GM19452 (cell line): ENCODE measurements at regions not wholly inside any gene's neighbourhood (a gene's known extent, or its start where the extent isn't known, plus 50 kb on each side); places are given as distances from the start of the nearest gene placed in this dataset.

Source experiments
- ATAC-seq: cut with Tn5 transposase; IDR thresholded peaks from one replicate; pipeline ENCODE4 v1.9.1; 2021; ENCODE audit not compliant: unreplicated experiment

DNA sequence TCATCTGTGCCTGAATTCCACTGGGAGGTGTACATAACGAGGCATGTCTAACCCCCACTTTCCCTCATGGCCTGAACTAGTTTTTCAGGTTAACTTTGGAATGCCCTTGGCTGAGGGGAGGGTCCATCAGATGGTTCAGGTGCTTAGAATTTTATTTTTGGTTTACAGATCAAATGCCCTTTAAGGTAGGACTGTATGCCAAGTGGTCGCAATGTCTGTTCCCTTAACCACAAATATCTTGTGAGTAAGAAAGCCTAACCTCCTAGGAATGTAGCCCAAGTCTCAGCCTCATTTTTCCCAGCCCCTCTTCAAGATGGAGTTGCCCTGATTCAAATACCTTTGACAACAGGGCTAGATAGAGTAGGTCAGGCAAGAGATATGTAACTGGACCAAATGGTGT is 78.4 kb downstream of the RNASET2 start:
- ATAC-seq = no peak

DNA sequence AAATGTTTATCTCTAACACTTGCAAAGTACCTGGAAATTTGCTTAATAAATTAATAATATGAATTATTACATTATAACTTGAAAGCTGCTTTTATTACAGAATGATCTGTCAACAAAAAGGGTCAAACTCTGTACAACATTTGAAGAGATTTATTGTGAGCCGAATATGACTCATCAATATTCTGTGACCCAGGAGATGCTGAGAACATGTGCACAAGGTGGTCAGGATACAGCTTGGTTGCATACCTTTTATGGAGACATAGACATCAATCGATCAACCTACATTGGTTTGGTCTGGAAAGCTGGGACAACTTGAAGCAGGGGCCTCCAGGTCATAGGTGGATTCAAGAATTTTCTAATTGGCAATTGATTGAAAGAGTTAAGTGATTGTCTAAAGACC is 79.0 kb downstream of the RNASET2 start:
- no peak for ATAC-seq

DNA sequence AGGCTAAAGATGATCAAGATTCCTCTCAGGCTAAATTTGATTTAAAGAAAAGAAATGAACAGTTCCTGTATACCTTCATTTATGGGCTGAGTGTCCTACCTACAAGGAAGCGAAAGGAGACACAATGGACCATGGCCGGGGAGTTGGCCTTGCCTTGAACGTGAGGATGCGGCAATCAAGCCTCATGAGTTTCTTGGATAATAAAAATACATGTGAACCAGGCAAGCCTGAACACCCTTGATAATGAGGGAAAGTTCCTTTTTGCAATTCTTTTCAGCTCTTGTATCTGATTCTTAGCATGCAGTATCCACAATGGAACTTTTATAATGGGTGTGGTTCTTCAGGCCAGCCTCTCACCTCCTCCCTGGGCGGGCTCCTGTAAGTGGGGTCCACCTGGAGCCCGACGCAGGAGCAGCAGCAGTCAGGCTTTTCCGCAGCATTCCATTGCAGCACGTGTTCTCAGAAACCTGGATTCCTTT is 83.8 kb downstream of the RNASET2 start:
- ATAC-seq = no peak

DNA sequence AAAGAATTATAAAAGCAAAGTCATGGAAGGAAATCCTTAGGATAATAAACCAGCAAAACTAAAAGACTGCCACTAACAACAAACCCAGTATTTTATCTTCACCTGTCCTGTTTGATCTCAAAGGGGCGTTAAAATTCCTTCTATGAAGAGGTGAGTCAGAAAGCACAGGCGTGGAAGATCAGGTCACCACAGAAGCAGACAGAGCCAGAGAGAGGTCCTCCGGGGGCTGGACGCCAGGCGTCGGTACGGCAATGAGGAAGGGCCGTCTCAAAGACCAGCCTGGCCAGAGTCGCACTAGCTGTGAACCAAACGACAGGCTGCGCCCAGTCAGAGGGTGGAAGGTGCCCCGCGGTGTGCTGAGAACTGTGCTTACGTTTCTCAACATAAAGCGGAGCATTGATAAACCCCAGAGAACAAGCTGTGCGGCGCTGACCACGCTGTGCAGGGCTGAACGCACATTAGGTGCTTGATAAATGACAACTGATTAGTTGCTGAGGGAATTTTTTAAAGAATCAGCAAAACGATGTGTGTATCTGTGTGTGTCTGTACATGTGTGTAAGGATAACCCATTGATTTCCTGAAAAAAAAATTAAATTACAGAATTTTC is 85.6 kb downstream of the RNASET2 start:
- no peak for ATAC-seq

DNA sequence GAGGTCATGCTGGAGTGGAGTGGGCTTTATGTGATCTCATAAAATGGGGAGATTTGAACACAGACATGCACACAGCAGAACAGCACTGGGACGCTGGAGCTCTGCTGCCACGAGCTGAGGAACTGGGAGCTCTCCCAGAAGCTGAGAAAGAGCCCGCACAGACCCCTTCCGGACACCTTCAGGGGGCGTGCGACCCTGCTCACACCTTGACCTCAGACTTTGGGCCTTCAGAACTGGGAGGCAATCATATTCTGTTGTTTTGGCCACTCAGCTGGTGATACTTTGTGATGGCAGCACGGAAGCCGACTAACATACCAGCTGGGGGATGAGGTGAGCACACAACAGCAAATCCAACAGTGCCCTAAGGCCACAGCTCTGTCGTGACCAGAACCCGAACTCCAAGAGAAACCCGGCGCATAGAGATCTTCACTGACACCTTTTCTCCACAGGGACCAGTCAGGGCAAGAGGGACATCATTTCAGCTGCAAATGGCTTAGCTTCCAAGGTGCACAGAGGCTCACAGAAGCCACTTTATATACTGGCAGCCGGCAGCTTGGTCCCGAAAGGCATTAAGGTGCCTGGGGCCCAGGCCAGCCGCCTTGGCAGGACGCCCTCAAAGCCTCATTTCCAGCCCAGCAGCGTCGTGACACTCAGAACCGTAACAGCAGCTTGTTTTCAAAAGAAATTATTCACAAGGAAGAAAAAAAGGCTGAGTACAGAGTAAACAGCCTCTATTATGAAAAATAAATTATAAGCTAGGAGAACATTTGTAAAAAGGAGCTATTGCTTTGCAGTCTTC is 89.3 kb downstream of the RNASET2 start:
- no peak for ATAC-seq

DNA sequence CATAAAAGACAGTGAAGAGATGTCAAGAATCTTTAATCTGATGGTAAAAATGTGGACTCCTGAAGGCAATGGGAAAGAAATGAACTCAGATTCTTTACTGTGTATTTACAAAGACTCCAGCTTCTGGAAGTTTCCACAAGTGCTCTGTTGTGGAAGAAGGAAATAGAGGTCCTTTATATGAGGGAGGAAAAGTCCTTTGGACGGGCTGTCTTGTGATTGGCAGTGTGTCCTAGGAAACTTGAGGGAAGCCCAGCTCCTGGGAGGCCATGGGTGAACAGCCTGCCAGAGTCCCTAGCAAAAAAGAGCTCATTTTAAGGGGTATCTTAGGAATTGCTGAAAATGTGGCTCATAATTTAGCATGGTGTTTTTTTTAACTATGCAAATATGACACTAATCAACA is 92.0 kb downstream of the RNASET2 start:
- ATAC-seq = no peak

DNA sequence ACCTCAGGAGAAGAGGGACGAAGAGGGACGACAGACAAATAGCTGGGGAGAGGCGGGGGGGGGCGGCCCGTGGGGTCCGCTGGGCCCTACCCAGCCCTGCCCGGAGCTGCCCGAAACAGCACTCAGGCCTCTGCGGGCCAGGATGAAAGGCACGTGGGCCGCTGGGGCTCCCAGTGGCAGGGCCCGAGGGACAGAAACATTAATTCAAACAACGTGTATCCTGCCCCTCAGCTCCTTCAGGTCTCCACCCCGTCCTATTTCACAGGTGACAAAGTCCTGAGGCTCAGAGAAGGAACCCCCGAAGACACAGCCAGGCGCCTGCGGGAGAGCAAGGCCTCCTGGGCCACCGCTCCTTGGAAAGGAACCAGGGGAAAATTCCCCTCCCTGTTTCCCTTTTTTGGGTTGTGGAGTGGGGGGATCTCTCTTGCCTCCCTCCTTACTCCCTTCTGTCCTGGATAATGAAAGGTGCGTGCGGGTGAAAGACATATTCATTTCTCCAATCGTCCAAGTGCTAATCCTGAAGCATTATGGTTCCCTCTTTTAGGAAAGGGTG is 93.3 kb downstream of the RNASET2 start:
- peak; percentile 35 for ATAC-seq

DNA sequence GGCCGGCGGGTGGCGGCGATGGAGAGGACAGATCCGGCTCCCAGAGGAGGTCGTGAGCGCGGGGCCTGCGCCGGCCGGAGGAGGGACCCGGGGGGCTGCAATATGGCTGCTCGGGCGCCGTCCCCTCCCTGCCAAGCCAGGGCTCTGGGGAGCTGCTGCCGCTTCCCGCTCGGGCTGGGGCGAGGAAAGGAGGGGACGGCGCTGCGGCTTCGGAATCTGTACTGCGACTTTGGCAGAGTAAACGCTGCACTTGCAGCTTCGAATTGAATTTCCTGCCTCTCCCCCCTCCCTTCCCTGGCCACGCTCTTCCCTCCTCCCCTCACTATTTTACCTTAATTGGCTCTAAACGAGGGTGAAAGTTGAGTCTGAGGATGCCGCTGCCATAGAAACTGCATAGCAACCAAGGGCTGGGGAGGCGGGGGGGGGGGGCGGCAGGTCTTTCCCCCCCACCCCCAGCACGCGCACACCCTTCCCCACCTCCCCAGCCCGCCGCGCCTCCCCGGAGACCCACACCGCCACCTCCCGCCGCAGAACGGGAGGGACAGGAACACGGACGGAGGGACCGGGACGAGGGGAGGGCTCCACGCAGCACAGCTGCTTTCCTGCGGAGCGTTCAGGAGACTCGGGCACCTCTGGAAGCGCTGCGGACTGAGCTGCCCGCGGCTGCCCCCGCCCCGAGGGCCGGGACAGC is 93.9 kb downstream of the RNASET2 start:
- peak; percentile 53 for ATAC-seq

DNA sequence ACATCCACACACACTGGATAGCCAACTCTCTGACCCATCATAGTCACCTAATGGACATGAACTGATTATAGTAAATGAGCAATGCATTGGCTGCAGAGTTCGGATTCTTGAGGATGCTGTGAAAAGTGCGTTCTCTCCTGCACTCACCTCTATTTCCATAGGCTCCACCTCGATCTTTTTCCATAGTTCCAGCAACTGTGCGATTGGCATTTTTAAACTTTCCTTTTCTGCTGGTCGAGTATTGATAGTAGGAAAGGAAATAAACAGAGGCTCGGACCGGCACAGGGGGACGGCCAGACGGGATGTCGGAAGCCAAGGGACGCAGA is 94.4 kb downstream of the RNASET2 start:
- ATAC-seq = no peak

DNA sequence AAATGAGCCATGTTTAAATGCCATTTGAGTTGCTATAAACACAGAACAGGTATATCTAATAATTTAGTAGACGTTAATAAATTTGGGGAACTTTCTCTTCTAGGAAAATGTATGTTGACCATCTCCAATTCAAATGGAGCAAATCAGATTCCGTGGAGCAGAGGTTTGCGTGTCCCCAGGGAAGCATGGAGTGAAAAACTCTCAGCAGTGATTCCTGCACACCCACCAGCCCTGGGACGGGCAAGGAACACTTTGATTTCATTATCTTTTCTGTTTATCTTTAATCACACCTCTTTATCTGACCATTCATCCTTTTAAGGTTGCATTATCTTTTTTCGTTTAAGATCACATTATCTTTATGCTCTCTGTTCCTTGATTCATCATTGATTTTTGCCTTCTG is 95.0 kb downstream of the RNASET2 start:
- no peak for ATAC-seq

DNA sequence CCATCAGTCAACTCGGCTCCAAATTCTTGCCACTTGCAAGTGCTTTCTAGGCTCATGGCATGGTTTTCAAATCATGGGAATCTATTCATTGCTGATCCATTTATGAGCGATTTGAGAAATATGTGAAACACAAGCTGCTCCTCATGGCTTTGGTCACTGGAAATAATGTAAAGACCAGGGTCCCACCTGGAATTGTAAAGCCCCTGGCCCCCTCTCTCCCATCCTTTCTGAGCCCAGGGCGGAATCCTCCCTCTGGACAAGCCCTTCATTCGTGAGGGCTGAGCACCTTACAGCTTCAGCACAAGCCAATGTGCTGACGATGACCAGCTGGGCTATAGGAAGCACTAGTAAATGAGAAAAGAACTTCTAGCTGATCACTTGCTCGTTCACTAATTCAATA is 96.0 kb downstream of the RNASET2 start:
- no peak for ATAC-seq

DNA sequence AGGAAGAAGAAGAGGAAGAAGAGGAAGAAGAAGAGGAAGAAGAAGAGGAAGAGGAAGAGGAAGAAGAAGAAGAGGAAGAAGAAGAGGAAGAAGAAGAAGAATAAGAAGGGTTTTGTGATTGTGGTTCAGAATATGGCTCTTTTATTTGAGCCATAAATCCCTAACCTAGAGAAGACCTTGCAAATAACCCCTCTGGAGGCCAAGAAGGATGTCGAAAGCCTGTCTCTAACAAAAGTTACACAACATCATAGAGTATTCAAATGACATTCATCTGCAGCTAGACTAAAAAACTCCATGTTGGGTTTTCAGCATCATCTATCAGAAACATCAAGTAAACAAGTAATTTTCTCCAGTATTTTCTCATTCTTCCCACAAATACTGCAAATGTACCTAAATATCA is 100.9 kb downstream of the RNASET2 start:
- no peak for ATAC-seq

DNA sequence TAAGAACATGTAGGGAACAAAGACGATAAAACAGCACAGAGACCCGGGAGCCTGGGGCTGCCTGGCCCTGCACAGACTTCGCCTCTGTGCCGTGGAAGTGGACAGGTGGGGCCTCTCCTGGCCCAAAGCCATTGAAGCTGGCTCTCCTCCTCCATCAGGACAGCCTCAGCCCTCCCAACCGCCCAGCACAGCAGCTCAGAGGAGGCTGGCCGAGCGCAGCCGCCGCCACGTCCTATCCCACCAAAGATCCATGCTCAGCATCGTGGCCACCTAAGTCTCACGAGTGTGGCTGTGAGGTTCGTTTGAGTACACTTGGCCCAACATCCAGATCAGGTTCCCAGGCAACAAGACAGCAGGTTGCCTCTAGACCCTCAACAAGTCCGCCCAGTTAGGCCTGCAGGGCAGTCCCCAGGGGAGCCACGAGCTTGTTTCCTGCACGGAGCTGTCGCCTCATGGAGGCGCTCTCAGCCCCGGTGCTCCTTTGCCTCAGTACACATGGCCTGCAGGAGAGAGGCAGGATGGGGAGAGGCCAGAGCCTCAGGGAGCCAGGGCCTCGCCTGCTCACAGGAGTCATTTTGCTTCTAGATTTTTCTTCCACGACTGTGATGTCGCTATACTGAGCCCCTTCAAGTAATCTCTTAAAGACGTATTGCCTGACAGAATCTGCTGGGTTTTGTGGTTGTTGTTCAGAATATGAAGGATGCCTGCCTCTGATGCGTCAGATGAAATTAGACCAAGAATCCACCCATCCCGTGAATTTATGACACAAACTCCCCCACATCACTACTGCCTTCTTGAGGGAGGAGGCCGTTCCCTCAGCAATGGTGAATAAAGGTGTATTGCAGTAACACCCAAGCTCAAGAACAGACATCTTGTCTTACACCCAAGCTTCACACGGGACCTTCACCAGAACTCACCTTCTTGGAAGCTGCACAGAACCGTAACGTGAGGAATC is 102.7 kb downstream of the RNASET2 start:
- no peak for ATAC-seq

DNA sequence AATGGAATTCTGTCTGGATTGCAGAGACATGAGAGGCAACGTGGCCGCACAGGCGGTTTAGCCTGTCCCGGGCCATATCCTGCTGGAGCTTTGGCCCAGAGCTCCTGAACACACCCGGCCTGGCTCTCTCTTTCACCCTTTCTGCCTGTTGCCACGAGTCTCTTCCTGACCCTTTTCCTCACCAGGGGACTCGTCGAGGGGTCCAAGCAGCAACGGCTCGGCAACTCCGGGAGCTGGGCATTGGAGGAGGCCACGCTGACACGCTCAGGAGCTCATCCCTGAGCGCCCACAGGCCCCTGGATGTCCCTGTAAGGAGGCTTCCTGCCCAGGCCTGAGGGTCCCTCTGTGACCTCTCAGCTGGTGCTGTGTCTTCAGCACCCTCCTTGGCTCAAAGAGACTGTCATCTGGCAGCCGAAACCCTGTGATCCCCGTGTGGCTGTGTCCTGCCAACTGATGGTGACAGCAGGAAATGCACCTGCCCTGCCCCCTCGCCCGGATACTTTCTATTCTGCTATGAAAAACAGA is 103.8 kb downstream of the RNASET2 start:
- ATAC-seq = no peak

DNA sequence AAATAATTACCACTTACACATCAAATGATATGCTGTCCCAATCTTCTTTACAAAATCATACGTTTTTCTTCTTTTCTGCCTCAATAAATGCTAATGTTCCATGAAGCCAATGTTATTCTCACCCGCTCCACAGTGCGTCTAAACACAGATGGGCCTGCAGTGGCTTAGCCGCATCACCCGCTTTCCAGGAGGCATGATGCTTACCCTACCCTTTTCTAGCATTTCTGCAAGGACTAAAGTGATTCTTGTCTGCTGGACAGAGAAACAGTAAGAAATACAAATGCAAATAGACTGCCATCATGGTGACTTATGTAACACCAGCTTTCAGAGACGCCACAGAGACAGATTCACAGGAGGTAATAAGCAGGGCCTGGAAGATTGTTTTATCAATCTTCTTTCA is 104.4 kb downstream of the RNASET2 start:
- ATAC-seq = no peak

DNA sequence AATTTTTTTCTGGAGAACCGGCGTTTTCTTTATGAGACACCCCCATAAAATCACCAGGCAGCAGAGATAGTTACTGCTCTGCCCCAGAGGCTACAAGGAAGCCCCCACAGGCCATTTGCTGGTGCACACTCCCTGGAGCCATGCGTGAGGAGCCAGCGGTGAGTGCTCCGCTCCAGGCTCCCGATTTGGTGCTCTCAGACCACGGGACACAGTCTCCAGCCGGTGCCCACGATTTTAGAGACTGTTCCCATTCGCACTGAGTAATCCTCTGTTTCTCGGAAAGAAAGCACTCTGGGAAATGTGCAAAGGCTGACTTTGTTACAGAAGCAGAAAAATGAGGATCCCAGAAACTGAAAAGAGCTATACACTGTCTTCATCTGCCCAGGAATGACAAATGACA is 104.9 kb downstream of the RNASET2 start:
- ATAC-seq = no peak

DNA sequence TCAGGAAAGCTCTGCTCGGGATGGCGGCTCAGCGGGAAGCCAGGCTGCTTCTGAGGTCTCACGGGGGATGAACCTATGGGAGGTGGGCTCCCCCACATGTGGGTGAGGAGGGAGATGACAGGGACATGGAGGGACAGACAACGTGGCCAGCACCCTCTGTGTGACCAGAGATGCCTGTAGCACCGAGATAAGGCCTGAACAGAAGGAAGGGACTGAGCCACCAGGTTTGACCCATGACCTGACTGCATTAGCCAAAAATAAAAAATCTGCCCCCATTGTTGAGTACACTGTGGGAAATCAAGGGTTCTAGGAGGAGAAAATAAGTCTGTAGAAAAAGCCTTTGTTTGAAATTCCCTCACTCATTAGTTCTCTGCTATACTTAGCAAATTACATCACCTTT is 105.7 kb downstream of the RNASET2 start:
- ATAC-seq = no peak

DNA sequence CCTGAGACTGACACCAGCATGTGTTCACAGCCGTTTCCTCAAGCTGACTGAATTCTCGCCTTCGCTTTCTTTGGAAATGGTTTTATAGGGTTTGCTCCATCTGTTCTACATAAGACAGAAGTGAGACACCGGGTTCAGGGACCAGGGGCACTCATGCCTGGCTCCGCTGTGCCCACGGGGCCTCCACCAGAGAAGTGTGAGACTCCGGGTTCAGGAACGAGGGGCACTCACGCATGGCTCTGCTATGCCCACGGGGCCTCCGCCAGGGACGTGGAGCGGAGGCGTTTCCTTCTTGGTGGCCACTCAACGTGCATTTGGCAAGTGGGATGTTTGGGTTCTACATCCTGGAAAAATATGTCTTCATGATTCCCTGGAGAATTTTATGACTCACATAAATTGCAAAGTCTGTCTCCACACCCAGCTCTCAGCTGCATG is 106.6 kb downstream of the RNASET2 start:
- no peak for ATAC-seq

DNA sequence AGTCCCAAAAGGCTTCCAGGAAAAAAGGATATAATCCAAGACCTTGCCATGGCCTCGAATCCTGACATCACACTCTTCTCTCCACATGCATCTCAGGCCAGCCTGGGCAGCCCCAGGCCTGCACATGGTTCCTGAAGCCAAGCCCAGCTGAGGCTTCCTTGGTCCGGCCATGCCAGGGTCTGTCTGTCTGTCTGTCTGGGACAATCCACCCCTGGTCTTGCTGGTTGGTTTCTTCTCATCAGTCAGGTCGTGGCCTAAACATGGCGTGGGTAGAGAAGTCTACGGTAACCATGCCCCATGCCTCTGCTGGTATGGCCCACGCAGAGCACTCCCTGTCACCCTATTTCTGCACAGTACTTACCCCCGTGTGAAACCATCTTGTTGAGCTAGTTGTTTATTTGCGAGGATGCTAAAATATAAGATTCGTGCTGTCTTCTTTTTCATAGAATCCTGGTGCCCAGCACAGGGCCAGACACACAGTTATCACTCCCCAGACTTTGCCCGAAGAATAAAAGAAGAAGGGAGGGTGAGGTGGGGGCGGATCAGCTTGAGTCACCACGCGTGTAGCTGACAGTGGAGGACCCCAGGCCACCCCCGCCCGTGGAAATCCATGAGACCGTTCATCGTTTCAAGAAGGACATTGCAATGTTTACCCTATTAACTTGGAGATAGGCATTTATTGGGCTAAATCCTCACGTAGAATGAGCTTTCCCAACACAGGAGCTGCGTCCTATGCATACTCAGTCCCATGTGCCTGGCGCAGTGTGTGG is 107.2 kb downstream of the RNASET2 start:
- ATAC-seq = no peak
